ENCODE measurements at regions not wholly inside any gene's neighbourhood (a gene's known extent, or its start where the extent isn't known, plus 50 kb on each side); places are given as distances from the start of the nearest gene placed in this dataset.
"Not testable (repeated sequence)": the region's sequence is repeated elsewhere in the genome, so short reads cannot be mapped to it uniquely, and the experiment has no call there.

DNA sequence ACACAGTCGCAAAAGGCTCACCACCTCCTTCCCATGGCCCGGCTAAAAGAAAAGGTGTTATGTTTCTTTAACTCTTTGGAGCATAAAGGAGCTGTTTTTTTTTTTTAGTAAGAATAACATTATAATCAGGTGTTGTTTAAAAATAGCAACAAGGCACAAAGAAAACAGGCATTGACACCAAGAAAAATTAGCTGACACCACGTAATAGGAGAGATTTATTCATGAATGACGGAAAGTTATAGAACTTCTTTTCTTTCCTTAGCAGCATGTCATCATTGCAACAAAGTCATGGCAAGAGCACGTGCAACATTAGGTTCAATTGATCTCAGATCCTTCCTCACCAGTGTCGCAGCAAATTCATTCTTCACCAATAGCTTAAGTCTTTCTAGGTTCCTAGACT, 302.9 kb upstream of the ZFP42 start:
- no peaks in the 10 kb centered on the region for H3K4me1 Mint-ChIP-seq (ENCODE audit: low read depth)

DNA sequence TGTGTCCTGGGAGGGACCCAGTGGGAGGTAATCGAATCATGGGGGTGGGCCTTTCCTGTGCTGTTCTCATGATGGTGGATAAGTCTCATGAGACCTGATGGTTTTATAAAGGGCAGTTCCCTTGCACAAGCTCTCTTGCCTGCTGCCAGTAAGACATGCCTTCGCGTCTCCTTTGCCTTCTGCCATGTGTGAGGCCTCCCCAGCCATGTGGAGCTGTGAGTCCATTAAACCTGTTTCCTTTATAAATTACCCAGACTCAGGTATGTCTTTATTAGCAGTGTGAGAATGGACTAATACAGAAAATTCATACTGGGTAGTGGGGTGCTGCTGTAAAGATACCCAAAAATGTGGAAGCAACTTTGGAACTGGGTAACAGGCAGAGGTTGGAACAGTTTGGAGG, 300.0 kb upstream of the ZFP42 start:
- intact Hi-C loops (cut with micrococcal nuclease); H3K4me3 Mint-ChIP-seq (ENCODE audit: low read depth); H3K4me1 Mint-ChIP-seq (ENCODE audit: low read depth); H3K36me3 Mint-ChIP-seq (ENCODE audit: low read depth); H3K27ac Mint-ChIP-seq; H3K27me3 Mint-ChIP-seq (ENCODE audit: low read depth); DNase-seq (ENCODE audit: low spot score): not testable (repeated sequence)
- H3K9me3 Mint-ChIP-seq = peaks cover 44% of the 10 kb centered on the region

More for the DNA sequence above, 302.9 kb upstream of the ZFP42 start:
- DNase-seq (ENCODE audit: low spot score) = no peak
- intact Hi-C loops (cut with micrococcal nuclease) = no loop called here
- no peak overlapping the region for H3K4me3 Mint-ChIP-seq (ENCODE audit: low read depth)
- H3K27ac Mint-ChIP-seq = no peak overlapping the region
- H3K27me3 Mint-ChIP-seq (ENCODE audit: low read depth) = no peaks in the 10 kb centered on the region
- no peaks in the 10 kb centered on the region for H3K36me3 Mint-ChIP-seq (ENCODE audit: low read depth)
- peaks cover 34% of the 10 kb centered on the region for H3K9me3 Mint-ChIP-seq

DNA sequence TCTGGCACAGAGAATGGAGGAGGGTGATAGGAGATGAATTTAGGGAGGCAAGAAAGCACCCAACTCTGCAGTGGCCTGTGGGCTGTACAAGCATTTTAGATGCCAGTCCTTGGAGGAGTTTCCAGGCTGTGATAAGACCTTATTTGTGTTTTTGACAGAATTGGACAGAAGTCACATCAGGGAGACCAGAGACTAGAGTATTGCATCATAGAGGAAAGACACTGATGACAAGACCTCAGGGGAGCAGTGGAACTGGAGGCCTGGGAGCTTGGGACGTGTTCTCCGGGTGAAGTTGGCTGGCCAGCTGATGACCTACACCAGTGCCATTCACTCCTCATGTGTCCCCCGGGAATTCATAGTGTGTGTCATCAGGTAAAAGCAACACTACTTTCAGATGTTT, 284.0 kb upstream of the ZFP42 start:
- intact Hi-C loops (cut with micrococcal nuclease) = no loop called here
- Mint-ChIP-seq H3K27ac (no peak overlapping the region), H3K36me3 (ENCODE audit: low read depth) (no peaks in the 10 kb centered on the region), H3K9me3 (peaks cover 31% of the 10 kb centered on the region), H3K4me1 (ENCODE audit: low read depth) (no peaks in the 10 kb centered on the region), H3K4me3 (ENCODE audit: low read depth) (no peak overlapping the region), H3K27me3 (ENCODE audit: low read depth) (no peaks in the 10 kb centered on the region)
- no peak for DNase-seq (ENCODE audit: low spot score)

DNA sequence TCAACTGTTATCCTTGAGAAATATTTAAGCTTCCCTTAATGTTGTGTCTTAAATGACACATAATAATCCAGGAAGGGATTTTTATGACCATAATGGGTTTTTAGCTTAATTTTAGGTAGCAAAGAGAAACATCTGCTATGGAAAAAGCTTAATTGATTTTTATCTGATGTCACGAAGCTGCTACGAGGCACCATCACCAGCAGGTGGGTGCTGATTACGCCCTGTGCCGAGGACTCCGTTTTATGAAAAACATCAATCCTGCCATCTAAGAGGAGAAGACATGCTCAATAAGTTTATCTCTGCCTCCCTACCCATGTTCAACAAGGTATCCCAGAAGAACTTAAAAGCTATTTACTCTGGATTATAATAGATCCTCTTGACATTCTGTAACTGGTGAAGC, 280.6 kb upstream of the ZFP42 start:
- Mint-ChIP-seq H3K27me3 (ENCODE audit: low read depth) (no peaks in the 10 kb centered on the region), H3K4me3 (ENCODE audit: low read depth) (no peak overlapping the region), H3K9me3 (peaks cover 18% of the 10 kb centered on the region), H3K27ac (no peak overlapping the region), H3K4me1 (ENCODE audit: low read depth) (no peaks in the 10 kb centered on the region), H3K36me3 (ENCODE audit: low read depth) (no peaks in the 10 kb centered on the region)
- DNase-seq (ENCODE audit: low spot score) = no peak
- intact Hi-C loops (cut with micrococcal nuclease) = no loop called here

DNA sequence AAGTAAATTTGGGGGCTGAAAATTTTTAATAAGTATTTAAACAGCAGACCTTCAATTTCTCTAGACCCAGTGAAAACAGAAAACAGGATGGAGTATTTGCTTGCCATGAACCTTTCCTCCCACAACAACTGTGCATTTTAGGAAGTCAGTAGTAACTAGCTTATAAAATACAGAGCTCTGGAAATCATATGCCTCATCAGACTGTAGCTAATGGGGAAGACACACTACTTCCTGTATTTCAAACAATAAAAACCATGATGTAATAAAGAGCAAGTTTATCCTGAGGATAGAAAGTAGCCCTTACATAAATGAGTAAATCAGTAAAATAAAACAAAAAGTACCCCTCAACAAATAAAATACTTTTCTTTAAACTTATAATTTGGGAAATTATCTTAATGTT, 280.1 kb upstream of the ZFP42 start:
- Mint-ChIP-seq H3K9me3 (peaks cover 18% of the 10 kb centered on the region), H3K27me3 (ENCODE audit: low read depth) (no peaks in the 10 kb centered on the region), H3K27ac (no peak overlapping the region), H3K4me1 (ENCODE audit: low read depth) (no peaks in the 10 kb centered on the region), H3K4me3 (ENCODE audit: low read depth) (no peak overlapping the region), H3K36me3 (ENCODE audit: low read depth) (no peaks in the 10 kb centered on the region)
- DNase-seq (ENCODE audit: low spot score) = no peak
- intact Hi-C loops (cut with micrococcal nuclease) = no loop called here

DNA sequence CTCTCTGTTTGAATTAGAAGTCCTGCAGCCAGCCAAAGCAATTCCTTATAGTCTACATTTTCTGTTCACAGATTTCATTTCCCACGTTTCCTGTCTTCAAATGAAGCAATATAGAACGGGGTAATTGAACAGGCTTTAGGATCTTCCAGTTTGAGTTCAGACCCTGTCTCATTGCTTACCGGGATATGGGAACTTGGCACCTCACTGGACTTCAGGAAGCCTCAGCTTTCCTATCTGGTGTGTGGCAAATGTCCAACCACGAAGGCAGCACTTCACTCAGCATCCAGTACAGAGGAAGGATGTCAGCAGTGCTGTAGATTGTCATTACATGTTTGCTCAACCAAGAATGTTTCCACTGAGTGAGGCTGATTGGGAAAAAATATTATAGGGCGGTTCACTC, 271.1 kb upstream of the ZFP42 start:
- intact Hi-C loops (cut with micrococcal nuclease) = no loop called here
- H3K4me3 Mint-ChIP-seq (ENCODE audit: low read depth) = no peak overlapping the region
- peaks cover 26% of the 10 kb centered on the region for H3K9me3 Mint-ChIP-seq
- DNase-seq (ENCODE audit: low spot score) = no peak
- H3K27ac Mint-ChIP-seq = no peak overlapping the region
- no peaks in the 10 kb centered on the region for H3K36me3 Mint-ChIP-seq (ENCODE audit: low read depth)
- H3K4me1 Mint-ChIP-seq (ENCODE audit: low read depth) = no peaks in the 10 kb centered on the region
- H3K27me3 Mint-ChIP-seq (ENCODE audit: low read depth) = no peaks in the 10 kb centered on the region

DNA sequence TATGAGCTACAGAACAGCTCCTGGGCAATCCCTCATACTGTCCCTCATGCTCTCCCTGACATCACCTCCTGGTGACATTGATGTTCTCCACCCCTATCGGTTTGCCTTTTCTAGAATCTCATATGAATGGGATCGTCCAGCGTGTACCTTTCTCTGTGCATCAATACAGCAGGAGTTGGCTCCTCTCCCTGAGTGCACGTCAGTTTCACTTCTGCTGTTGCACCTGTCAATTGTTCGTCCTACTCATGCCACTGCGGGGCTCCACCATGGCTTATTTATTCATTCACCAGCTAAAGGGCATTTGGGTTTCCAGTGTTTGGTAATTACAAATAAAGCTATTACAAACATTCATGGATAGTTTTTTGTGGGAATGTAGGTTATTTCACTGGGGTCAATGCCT, 269.1 kb upstream of the ZFP42 start:
- Mint-ChIP-seq H3K27ac (no peak overlapping the region), H3K4me3 (ENCODE audit: low read depth) (no peak overlapping the region), H3K9me3 (peaks cover 42% of the 10 kb centered on the region), H3K27me3 (ENCODE audit: low read depth) (no peaks in the 10 kb centered on the region), H3K4me1 (ENCODE audit: low read depth) (no peaks in the 10 kb centered on the region), H3K36me3 (ENCODE audit: low read depth) (no peaks in the 10 kb centered on the region)
- no peak for DNase-seq (ENCODE audit: low spot score)
- intact Hi-C loops (cut with micrococcal nuclease) = no loop called here

DNA sequence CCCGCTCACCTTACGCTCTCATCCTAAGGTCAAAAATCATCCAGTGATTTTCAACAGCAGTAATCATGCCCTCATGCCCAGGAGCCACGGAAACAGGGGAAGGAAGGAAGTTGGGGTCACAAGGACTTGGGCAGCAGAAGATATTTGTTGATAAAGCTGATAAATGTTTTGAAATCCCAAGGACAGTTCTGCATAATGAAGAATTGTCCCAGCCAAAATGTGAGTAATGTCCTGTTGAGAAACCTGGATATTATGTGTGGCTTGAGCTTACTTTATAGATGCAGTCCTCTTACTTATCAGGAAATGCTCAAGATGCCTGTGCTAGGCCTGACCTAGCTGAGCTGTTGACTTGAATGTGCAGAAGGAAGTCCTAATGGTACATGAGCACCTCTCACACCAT, 263.0 kb upstream of the ZFP42 start:
- DNase-seq (ENCODE audit: low spot score) = no peak
- Mint-ChIP-seq H3K9me3 (peaks cover 61% of the 10 kb centered on the region), H3K4me3 (ENCODE audit: low read depth) (no peak overlapping the region), H3K4me1 (ENCODE audit: low read depth) (no peaks in the 10 kb centered on the region), H3K27me3 (ENCODE audit: low read depth) (no peaks in the 10 kb centered on the region), H3K27ac (no peak overlapping the region), H3K36me3 (ENCODE audit: low read depth) (no peaks in the 10 kb centered on the region)
- intact Hi-C loops (cut with micrococcal nuclease) = no loop called here

DNA sequence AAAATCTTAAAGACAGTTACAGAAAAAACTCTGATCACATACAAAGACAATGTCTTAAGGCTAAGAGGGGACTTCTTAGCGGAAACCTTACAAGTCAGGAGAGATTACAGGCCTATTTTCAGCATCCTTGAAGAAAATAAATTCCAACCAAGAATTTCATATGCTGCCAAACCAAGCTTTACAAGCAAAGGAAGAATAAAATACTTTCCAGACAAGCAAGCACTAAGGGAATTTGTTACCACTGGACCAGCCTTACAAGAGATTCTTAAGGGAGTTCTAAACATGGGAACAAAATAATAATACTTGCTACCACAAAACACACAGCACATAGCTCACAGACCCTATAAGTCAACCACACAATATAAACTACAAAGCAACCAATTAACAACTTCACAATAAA, 255.8 kb upstream of the ZFP42 start:
- no peaks in the 10 kb centered on the region for H3K36me3 Mint-ChIP-seq (ENCODE audit: low read depth)
- no peaks in the 10 kb centered on the region for H3K27me3 Mint-ChIP-seq (ENCODE audit: low read depth)
- no peak for DNase-seq (ENCODE audit: low spot score)
- no peak overlapping the region for H3K27ac Mint-ChIP-seq
- H3K9me3 Mint-ChIP-seq = peaks cover 53% of the 10 kb centered on the region
- no peak overlapping the region for H3K4me3 Mint-ChIP-seq (ENCODE audit: low read depth)
- intact Hi-C loops (cut with micrococcal nuclease) = no loop called here
- H3K4me1 Mint-ChIP-seq (ENCODE audit: low read depth) = no peaks in the 10 kb centered on the region

DNA sequence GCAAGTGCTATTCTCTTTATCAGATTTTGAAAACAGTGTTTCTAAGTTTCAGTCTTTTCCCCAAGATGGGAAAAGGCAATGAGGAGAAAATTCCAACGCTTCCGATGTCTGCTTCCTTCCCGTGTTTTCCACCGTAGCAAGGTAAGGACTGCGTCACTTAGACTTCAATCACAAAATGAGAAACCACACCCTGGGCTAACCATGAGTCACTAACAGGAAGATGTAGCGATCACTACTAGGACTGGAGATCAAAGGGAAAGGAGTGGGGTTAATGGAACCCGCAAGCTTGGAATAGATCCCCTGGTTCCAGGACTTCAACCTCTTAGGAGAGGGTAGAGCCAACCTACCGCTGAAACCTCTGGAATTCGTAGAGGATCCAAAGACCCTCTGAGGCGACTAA, 250.7 kb upstream of the ZFP42 start:
- intact Hi-C loops (cut with micrococcal nuclease) = no loop called here
- H3K36me3 Mint-ChIP-seq (ENCODE audit: low read depth) = no peaks in the 10 kb centered on the region
- H3K4me1 Mint-ChIP-seq (ENCODE audit: low read depth) = no peaks in the 10 kb centered on the region
- H3K4me3 Mint-ChIP-seq (ENCODE audit: low read depth) = no peak overlapping the region
- DNase-seq (ENCODE audit: low spot score) = no peak
- no peak overlapping the region for H3K27ac Mint-ChIP-seq
- peaks cover 56% of the 10 kb centered on the region for H3K9me3 Mint-ChIP-seq
- H3K27me3 Mint-ChIP-seq (ENCODE audit: low read depth) = no peaks in the 10 kb centered on the region

DNA sequence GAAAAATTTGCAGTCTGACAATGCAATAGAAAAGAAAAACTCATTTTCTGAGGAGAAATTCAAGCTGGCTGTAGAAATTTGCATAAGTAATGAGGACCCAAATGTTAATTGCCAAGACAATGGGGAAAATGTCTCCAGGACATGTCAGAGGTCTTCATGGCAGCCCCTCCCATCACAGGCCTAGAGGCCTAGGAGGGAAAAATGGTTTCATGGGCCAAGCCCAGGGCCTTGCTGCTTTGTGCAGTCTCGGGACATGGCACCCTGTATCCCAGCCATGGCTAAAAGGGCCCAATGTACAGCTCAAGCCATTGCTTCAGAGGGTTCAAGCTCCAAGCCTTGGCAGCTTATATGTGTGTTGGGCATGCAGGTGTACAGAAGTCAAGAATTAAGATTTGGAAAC, 244.9 kb upstream of the ZFP42 start:
- H3K4me1 Mint-ChIP-seq (ENCODE audit: low read depth); H3K27me3 Mint-ChIP-seq (ENCODE audit: low read depth); H3K36me3 Mint-ChIP-seq (ENCODE audit: low read depth); H3K27ac Mint-ChIP-seq; H3K4me3 Mint-ChIP-seq (ENCODE audit: low read depth); intact Hi-C loops (cut with micrococcal nuclease); DNase-seq (ENCODE audit: low spot score): not testable (repeated sequence)
- H3K9me3 Mint-ChIP-seq = peaks cover 47% of the 10 kb centered on the region

DNA sequence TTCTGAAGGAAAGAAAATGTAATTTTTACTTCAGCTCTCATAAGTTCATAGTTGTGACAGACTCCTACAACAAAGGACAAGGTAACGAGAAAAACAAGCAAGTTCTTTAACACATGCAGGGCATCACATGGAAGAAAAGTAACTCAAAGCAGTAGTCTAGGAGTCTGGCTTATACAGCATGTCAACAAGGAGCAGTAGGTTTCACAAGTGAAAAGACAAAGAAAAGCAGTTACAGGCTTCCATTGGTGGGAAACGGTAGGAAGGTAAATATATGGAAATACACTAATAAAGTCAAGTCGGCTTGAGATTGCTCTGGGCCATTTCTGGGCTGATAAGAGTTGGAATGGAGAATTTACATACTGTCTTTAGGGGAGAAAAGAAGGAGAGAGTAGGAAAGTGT, 228.4 kb upstream of the ZFP42 start:
- no peaks in the 10 kb centered on the region for H3K27me3 Mint-ChIP-seq (ENCODE audit: low read depth)
- DNase-seq (ENCODE audit: low spot score) = no peak
- H3K4me3 Mint-ChIP-seq (ENCODE audit: low read depth) = no peak overlapping the region
- H3K9me3 Mint-ChIP-seq = peaks cover 32% of the 10 kb centered on the region
- H3K4me1 Mint-ChIP-seq (ENCODE audit: low read depth) = no peaks in the 10 kb centered on the region
- H3K36me3 Mint-ChIP-seq (ENCODE audit: low read depth) = no peaks in the 10 kb centered on the region
- no peak overlapping the region for H3K27ac Mint-ChIP-seq
- intact Hi-C loops (cut with micrococcal nuclease) = no loop called here

DNA sequence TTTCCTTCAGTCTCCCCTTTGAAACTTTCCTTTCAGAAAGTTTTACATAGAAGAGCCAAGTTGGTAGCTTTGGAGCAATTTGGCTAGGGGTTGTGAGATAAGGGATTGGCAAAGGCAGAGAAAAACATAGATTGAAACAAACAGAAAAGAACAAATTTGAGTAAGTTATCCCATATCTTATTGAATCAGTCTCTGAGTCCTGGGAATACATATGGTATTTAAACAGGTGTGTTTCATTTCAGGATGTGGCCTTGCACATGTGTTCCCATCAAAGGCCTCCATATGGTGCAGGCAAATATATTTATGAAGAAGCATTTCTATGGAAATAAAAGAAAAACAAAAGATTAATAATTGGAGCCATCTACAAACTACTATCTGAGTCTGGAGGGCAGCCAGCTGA, 227.9 kb upstream of the ZFP42 start:
- DNase-seq (ENCODE audit: low spot score) = no peak

DNA sequence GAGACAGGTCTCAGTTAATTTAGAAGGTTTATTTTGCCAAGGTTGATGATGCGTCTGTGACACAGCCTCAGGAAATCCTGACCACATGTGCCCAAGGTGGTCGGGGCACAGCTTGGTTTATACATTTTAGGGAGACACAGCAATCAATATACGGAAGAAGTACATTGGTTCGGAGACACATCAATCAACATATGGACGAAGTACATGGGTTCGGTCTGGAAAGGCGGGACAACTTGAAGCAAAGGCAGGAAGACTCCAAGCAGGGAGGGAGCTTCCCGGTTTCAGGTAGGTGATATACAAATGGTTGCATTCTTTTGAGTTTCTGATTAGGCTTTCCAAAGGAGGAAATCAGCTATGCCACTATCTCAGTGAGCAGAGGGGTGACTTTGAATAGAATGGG, 225.2 kb upstream of the ZFP42 start:
- intact Hi-C loops (cut with micrococcal nuclease) = no loop called here
- DNase-seq (ENCODE audit: low spot score) = no peak
- Mint-ChIP-seq H3K36me3 (ENCODE audit: low read depth) (no peaks in the 10 kb centered on the region), H3K4me1 (ENCODE audit: low read depth) (no peaks in the 10 kb centered on the region), H3K27me3 (ENCODE audit: low read depth) (no peaks in the 10 kb centered on the region), H3K9me3 (peaks cover 18% of the 10 kb centered on the region), H3K4me3 (ENCODE audit: low read depth) (no peak overlapping the region), H3K27ac (no peak overlapping the region)

More for the DNA sequence above, 227.9 kb upstream of the ZFP42 start:
- no peaks in the 10 kb centered on the region for H3K4me1 Mint-ChIP-seq (ENCODE audit: low read depth)
- H3K9me3 Mint-ChIP-seq = peaks cover 27% of the 10 kb centered on the region
- no peak overlapping the region for H3K4me3 Mint-ChIP-seq (ENCODE audit: low read depth)
- no peaks in the 10 kb centered on the region for H3K27me3 Mint-ChIP-seq (ENCODE audit: low read depth)
- H3K36me3 Mint-ChIP-seq (ENCODE audit: low read depth) = no peaks in the 10 kb centered on the region
- intact Hi-C loops (cut with micrococcal nuclease) = no loop called here
- no peak overlapping the region for H3K27ac Mint-ChIP-seq

Measured in activated T-helper 2 cell treated with anti-CD3 and anti-CD28 coated beads, Interferon-gamma antibody, Interleukin-2, Interleukin-4, amounts not matched to agents 10 μg/mL and 5 μg/mL and 100 μg/mL, durations not matched to agents 14 hours and 24 hours and 36 hours (primary cell).